MM.1S (cell line): ENCODE measurements at regions not wholly inside any gene's neighbourhood (a gene's known extent, or its start where the extent isn't known, plus 50 kb on each side); places are given as distances from the start of the nearest gene placed in this dataset.

Source experiments
- DNase-seq: peaks from one replicate; pipeline ENCODE4 v3.0.0-alpha.2; 2015
- H2AFZ ChIP-seq: fragments of 300-600 bp; sonication (generic); 2 replicates; pipeline ENCODE4 v1.6.0; 2016; ENCODE audit warnings: antibody characterized with exemption, low read length
- H3F3A ChIP-seq: fragments of 300-600 bp; sonication (generic); 2 replicates; pipeline ENCODE4 v1.6.1; 2016; ENCODE audit warnings: mild to moderate bottlenecking, antibody characterized with exemption, low read length, moderate library complexity, mixed read lengths; ENCODE audit not compliant: insufficient read depth
- H3K27ac ChIP-seq: fragments of 300-600 bp; sonication (generic); 2 replicates; pipeline ENCODE4 v1.5.1; 2016; ENCODE audit warnings: mild to moderate bottlenecking, low read length
- H3K27me3 ChIP-seq: fragments of 300-600 bp; sonication (generic); replicated peaks from 2 replicates; pipeline ENCODE4 v1.6.0; 2016; ENCODE audit warnings: low read length; ENCODE audit not compliant: insufficient read depth
- H3K36me3 ChIP-seq: fragments of 300-600 bp; sonication (generic); replicated peaks from 2 replicates; pipeline ENCODE4 v1.6.1; 2016; ENCODE audit warnings: mild to moderate bottlenecking, low read length, mixed read lengths; ENCODE audit not compliant: insufficient read depth
- H3K4me1 ChIP-seq: fragments of 300-600 bp; sonication (generic); 2 replicates; pipeline ENCODE4 v1.6.1; 2016; ENCODE audit warnings: low read length, mixed read lengths
- H3K4me2 ChIP-seq: fragments of 300-600 bp; sonication (generic); 2 replicates; pipeline ENCODE4 v1.6.0; 2016; ENCODE audit warnings: low read depth, low read length
- H3K4me3 ChIP-seq: fragments of 300-600 bp; sonication (generic); 2 replicates; pipeline ENCODE4 v1.5.1; 2016; ENCODE audit warnings: low read length, mixed read lengths
- H3K79me2 ChIP-seq: fragments of 300-600 bp; sonication (generic); 2 replicates; pipeline ENCODE4 v1.6.1; 2016; ENCODE audit warnings: mixed run types, low read length, mixed read lengths
- H3K9ac ChIP-seq: fragments of 300-600 bp; sonication (generic); 2 replicates; pipeline ENCODE4 v1.6.1; 2016; ENCODE audit warnings: low read length, mixed read lengths
- H3K9me2 ChIP-seq: fragments of 300-600 bp; sonication (generic); replicated peaks from 2 replicates; pipeline ENCODE4 v1.6.1; 2016; ENCODE audit warnings: mild to moderate bottlenecking, low read length, mixed read lengths; ENCODE audit not compliant: insufficient read depth
- H3K9me3 ChIP-seq: fragments of 300-600 bp; sonication (generic); replicated peaks from 2 replicates; pipeline ENCODE4 v1.6.1; 2016; ENCODE audit warnings: mild to moderate bottlenecking, low read length, mixed read lengths; ENCODE audit not compliant: insufficient read depth
- H4K20me1 ChIP-seq: fragments of 300-600 bp; sonication (generic); 2 replicates; pipeline ENCODE4 v1.6.1; 2016; ENCODE audit warnings: mild to moderate bottlenecking, low read length, moderate library complexity, mixed read lengths; ENCODE audit not compliant: insufficient read depth
- CTCF ChIP-seq: fragments of 300-600 bp; sonication (generic); IDR thresholded peaks from 2 replicates; pipeline ENCODE4 v1.5.1; 2016; ENCODE audit warnings: antibody characterized with exemption, low read length, mixed read lengths
- EZH2 ChIP-seq: fragments of 300-600 bp; sonication (generic); optimal IDR thresholded peaks from 2 replicates; pipeline ENCODE3; 2017; ENCODE audit warnings: low read depth, mild to moderate bottlenecking, antibody characterized with exemption, low read length, mixed read lengths
- EZH2phosphoT487 ChIP-seq: fragments of 300-600 bp; sonication (generic); IDR thresholded peaks from 2 replicates; pipeline ENCODE4 v1.6.1; 2018; ENCODE audit warnings: antibody characterized with exemption, low read length

- no peak overlapping the region for H3K4me3 ChIP-seq
- DNase-seq: no peak
- H3K27me3 ChIP-seq: no peaks in the 10 kb centered on the region
- H3K9me3 ChIP-seq: no peaks in the 10 kb centered on the region
- H3K9ac ChIP-seq: no peak overlapping the region
- TF ChIP-seq EZH2 (no peak), CTCF (no peak), EZH2phosphoT487 (no peak)
- H2AFZ ChIP-seq: no peak overlapping the region
- H3K4me2 ChIP-seq: no peak overlapping the region
- H3K79me2 ChIP-seq: no peaks in the 10 kb centered on the region
- no peaks in the 10 kb centered on the region for H3K9me2 ChIP-seq
- H3K36me3 ChIP-seq: no peaks in the 10 kb centered on the region
- H3F3A ChIP-seq: no peaks in the 10 kb centered on the region
- H3K4me1 ChIP-seq: no peaks in the 10 kb centered on the region
- H4K20me1 ChIP-seq: no peaks in the 10 kb centered on the region
- H3K27ac ChIP-seq: no peak overlapping the region
Measured at GRCh38 chr10:4482659-4483058, 343.3 kb upstream of the AKR1E2 start.

- H2AFZ ChIP-seq: no peak overlapping the region
- H3K9me2 ChIP-seq: no peaks in the 10 kb centered on the region
- H3K9me3 ChIP-seq: no peaks in the 10 kb centered on the region; the same call in 1 of the 2 replicates
- TF ChIP-seq EZH2 (no peak), EZH2phosphoT487 (no peak), CTCF (no peak)
- H3K4me1 ChIP-seq: no peaks in the 10 kb centered on the region
- DNase-seq: no peak
- no peaks in the 10 kb centered on the region for H4K20me1 ChIP-seq
- H3K27me3 ChIP-seq: no peaks in the 10 kb centered on the region
- no peak overlapping the region for H3K4me3 ChIP-seq
- H3K4me2 ChIP-seq: no peak overlapping the region
- H3K9ac ChIP-seq: no peak overlapping the region
- H3K27ac ChIP-seq: no peak overlapping the region
- no peaks in the 10 kb centered on the region for H3K36me3 ChIP-seq
- no peaks in the 10 kb centered on the region for H3F3A ChIP-seq
- no peaks in the 10 kb centered on the region for H3K79me2 ChIP-seq
Measured at GRCh38 chr10:4481192-4481591, 344.8 kb upstream of the AKR1E2 start.

- Histone ChIP-seq H3F3A (no peaks in the 10 kb centered on the region), H3K27me3 (no peaks in the 10 kb centered on the region), H3K27ac (no peak overlapping the region), H3K4me1 (no peaks in the 10 kb centered on the region), H3K9me2 (no peaks in the 10 kb centered on the region), H3K4me2 (no peak overlapping the region), H3K36me3 (no peaks in the 10 kb centered on the region), H3K9ac (no peak overlapping the region), H2AFZ (no peak overlapping the region), H3K9me3 (no peaks in the 10 kb centered on the region; the same call in 1 of the 2 replicates), H4K20me1 (no peaks in the 10 kb centered on the region), H3K4me3 (no peak overlapping the region), H3K79me2 (no peaks in the 10 kb centered on the region)
- DNase-seq: no peak
- TF ChIP-seq EZH2 (no peak), EZH2phosphoT487 (no peak), CTCF (no peak)
Measured at GRCh38 chr10:4479342-4479741, 346.7 kb upstream of the AKR1E2 start.
